Gastroesophageal sphincter (tissue), 4 donors: ENCODE measurements at regions not wholly inside any gene's neighbourhood (a gene's known extent, or its start where the extent isn't known, plus 50 kb on each side); places are given as distances from the start of the nearest gene placed in this dataset.

Experiments
- ATAC-seq: fragments of 150-250 bp; one replicate; pipeline ENCODE4 v1.9.1; 2016; ENCODE audit warnings: mild to moderate bottlenecking, moderate library complexity
- H3K27ac ChIP-seq, 4 donors: fragments of 200-600 bp; sonication (generic) in 3 of 4; 1 replicate in 3 of 4; 2 replicates in 1 of 4; pipeline ENCODE4 v1.5.1; 2016 to 2019
- H3K27me3 ChIP-seq: fragments of 200-600 bp; sonication (generic); one replicate; pipeline ENCODE4 v1.5.1; 2019
- H3K36me3 ChIP-seq, 2 donors: fragments of 200-600 bp; sonication (generic); one replicate each; pipeline ENCODE4 v1.5.1; 2019; ENCODE audit warnings: control low read depth in 1 of 2
- H3K4me1 ChIP-seq, 3 donors: fragments of 200-600 bp; sonication (generic); 1 replicate in 2 of 3; 2 replicates in 1 of 3; pipeline ENCODE4 v1.5.1; 2016 to 2019; ENCODE audit warnings: control low read depth in 2 of 3
- H3K4me3 ChIP-seq, 2 donors: fragments of 200-600 bp; sonication (generic); one replicate each; pipeline ENCODE4 v1.5.1; 2019; ENCODE audit warnings: mild to moderate bottlenecking in 1 of 2, moderate library complexity in 1 of 2
- H3K9me3 ChIP-seq, 3 donors: fragments of 200-600 bp; sonication (generic); one replicate each; pipeline ENCODE4 v1.5.1; 2017 to 2019; ENCODE audit warnings: control low read depth in 2 of 3
- EP300 ChIP-seq: sonication (generic); formaldehyde crosslinking; IDR thresholded peaks from one replicate; pipeline ENCODE4 v1.6.1; 2017; ENCODE audit warnings: antibody characterized with exemption, mild to moderate bottlenecking
- POLR2A ChIP-seq, 2 donors: fragments of 450-650 bp; IDR thresholded peaks; one replicate each; pipeline ENCODE4 v1.6.1; 2017; ENCODE audit warnings: antibody characterized with exemption in 2 of 2, mild to moderate bottlenecking in 2 of 2, moderate library complexity in 1 of 2
- POLR2AphosphoS5 ChIP-seq: sonication (generic); formaldehyde crosslinking; IDR thresholded peaks from one replicate; pipeline ENCODE4 v1.6.1; 2017; ENCODE audit warnings: antibody characterized with exemption
- WGBS, 2 donors: methylation state at CpG; one replicate each; pipeline ENCODE4 v1.1.5; 2018; ENCODE audit warnings: low coverage in 1 of 2; 5-methylcytosine and 5-hydroxymethylcytosine counted together
- TF ChIP-seq, protein P1 (sequence below), 4 experiments: fragments of 200-600 bp in 2 of 4; fragments of 450-650 bp in 2 of 4; sonication (generic) in 1 of 4; IDR thresholded peaks; one replicate each; pipeline ENCODE4 v1.5.1; 2017 to 2019; ENCODE audit warnings: antibody characterized with exemption in 4 of 4, mild to moderate bottlenecking in 2 of 4, moderate library complexity in 2 of 4

GRCh38 chr16:51649631-51650030, 498.6 kb upstream of the SALL1 start:
- WGBS, 2 donors: 69 to 72% methylated on average over 3 to 4 of the region's 5 CpGs
- Histone ChIP-seq H3K27ac (no peak overlapping the region), H3K4me3 (no peak overlapping the region), H3K27me3 (no peaks in the 10 kb centered on the region), H3K4me1 (no peaks in the 10 kb centered on the region), H3K9me3 (peaks cover 0 to 12% (median 0%) of the 10 kb centered on the region in 3 donors), H3K36me3 (no peaks in the 10 kb centered on the region)
- ATAC-seq: no peak
- TF ChIP-seq POLR2AphosphoS5 (no peak), EP300 (no peak)

- H3K27me3 ChIP-seq: no peaks in the 10 kb centered on the region
- H3K4me1 ChIP-seq: no peaks in the 10 kb centered on the region
- WGBS, 2 donors: 86% methylated on average over 2 of the region's 2 CpGs; no CpG with 5 or more reads in 1 of the 2 donors
- H3K36me3 ChIP-seq: no peaks in the 10 kb centered on the region
- no peak for TF ChIP-seq POLR2A (IDR thresholded peaks at IDR 0.05)
- TF ChIP-seq, protein P1, sequence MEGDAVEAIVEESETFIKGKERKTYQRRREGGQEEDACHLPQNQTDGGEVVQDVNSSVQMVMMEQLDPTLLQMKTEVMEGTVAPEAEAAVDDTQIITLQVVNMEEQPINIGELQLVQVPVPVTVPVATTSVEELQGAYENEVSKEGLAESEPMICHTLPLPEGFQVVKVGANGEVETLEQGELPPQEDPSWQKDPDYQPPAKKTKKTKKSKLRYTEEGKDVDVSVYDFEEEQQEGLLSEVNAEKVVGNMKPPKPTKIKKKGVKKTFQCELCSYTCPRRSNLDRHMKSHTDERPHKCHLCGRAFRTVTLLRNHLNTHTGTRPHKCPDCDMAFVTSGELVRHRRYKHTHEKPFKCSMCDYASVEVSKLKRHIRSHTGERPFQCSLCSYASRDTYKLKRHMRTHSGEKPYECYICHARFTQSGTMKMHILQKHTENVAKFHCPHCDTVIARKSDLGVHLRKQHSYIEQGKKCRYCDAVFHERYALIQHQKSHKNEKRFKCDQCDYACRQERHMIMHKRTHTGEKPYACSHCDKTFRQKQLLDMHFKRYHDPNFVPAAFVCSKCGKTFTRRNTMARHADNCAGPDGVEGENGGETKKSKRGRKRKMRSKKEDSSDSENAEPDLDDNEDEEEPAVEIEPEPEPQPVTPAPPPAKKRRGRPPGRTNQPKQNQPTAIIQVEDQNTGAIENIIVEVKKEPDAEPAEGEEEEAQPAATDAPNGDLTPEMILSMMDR (IDR thresholded peaks at IDR 0.05): no peak
- TF ChIP-seq POLR2AphosphoS5: no peak
- no peak for TF ChIP-seq EP300
- no peak overlapping the region for H3K27ac ChIP-seq
- no peak overlapping the region for H3K4me3 ChIP-seq
- H3K9me3 ChIP-seq: peaks cover 0 to 12% (median 0%) of the 10 kb centered on the region in 3 donors
- ATAC-seq: no peak
These were observed 497.5 kb upstream of the SALL1 start for GRCh38 chr16:51648526-51648925.

GRCh38 chr16:51641191-51641765, 490.2 kb upstream of the SALL1 start:
- TF ChIP-seq, protein P1 (IDR thresholded peaks at IDR 0.05): no peak
- TF ChIP-seq EP300: no peak
- no peak for TF ChIP-seq POLR2A (IDR thresholded peaks at IDR 0.05)
- no peak for TF ChIP-seq POLR2AphosphoS5
- whole genome bisulfite sequencing, 2 donors: 82% methylated on average over 3 of the region's 3 CpGs; no CpG with 5 or more reads in 1 of the 2 donors

DNA sequence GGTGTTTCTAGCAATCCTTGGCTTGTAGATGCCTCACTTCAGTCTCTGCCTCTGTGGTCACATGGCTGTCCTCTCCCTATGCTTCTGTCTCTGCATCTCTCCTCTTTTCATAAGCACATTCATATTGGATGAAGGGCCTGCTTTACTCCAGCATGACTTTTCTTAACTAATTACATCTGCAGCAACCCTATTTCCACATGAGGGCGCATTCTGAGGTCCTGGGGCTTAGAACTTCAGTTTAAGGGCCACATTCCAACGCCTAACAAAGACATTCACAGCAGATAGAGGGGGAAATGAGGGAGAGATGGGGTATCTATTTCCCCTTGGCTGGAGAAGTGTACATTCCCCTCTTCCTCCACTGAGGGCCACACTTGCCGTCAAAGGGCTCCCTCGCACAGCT, 489.1 kb upstream of the SALL1 start:
- WGBS, 2 donors: 94% methylated on average over 2 to 3 of the region's 4 CpGs
- Histone ChIP-seq H3K36me3 (no peaks in the 10 kb centered on the region), H3K4me3 (no peak overlapping the region), H3K9me3 (no peaks in the 10 kb centered on the region), H3K27ac (no peak overlapping the region), H3K27me3 (peaks cover 27% of the 10 kb centered on the region), H3K4me1 (no peaks in the 10 kb centered on the region)
- no peak for ATAC-seq
- TF ChIP-seq POLR2AphosphoS5 (no peak), EP300 (no peak), POLR2A (IDR thresholded peaks at IDR 0.05) (no peak)
- TF ChIP-seq, protein P1 (IDR thresholded peaks at IDR 0.05): no peak

More at GRCh38 chr16:51641191-51641765, 490.2 kb upstream of the SALL1 start:
- no peak overlapping the region for H3K4me3 ChIP-seq
- no peak for ATAC-seq
- H3K36me3 ChIP-seq: no peaks in the 10 kb centered on the region
- H3K4me1 ChIP-seq: no peaks in the 10 kb centered on the region
- H3K27me3 ChIP-seq: peaks cover 21% of the 10 kb centered on the region
- no peaks in the 10 kb centered on the region for H3K9me3 ChIP-seq
- H3K27ac ChIP-seq: no peak overlapping the region

- TF ChIP-seq, protein P1 (IDR thresholded peaks at IDR 0.05): no peak
- no peak for TF ChIP-seq POLR2A (IDR thresholded peaks at IDR 0.05)
- no peak for TF ChIP-seq POLR2AphosphoS5
- TF ChIP-seq EP300: no peak
- Histone ChIP-seq H3K9me3 (no peaks in the 10 kb centered on the region), H3K27me3 (peaks cover 27% of the 10 kb centered on the region), H3K36me3 (no peaks in the 10 kb centered on the region), H3K4me3 (no peak overlapping the region), H3K4me1 (no peaks in the 10 kb centered on the region), H3K27ac (no peak overlapping the region)
- ATAC-seq: no peak
- 75 to 100% methylated on average over 1 to 3 of the region's 3 CpGs for WGBS, 2 donors
These were observed 487.5 kb upstream of the SALL1 start for GRCh38 chr16:51638339-51639135.
